SK-N-SH (cell line): ENCODE measurements at regions not wholly inside any gene's neighbourhood (a gene's known extent, or its start where the extent isn't known, plus 50 kb on each side); places are given as distances from the start of the nearest gene placed in this dataset.

Experiments
- CTCF ChIA-PET: fragments of 300-600, 350-600 bp; formaldehyde crosslinking; extraction: SDS; loops from one replicate; lab custom pipeline; 2021; lab: Yijun Ruan, JAX
- POLR2A ChIA-PET: fragments of 350-600 bp; sonication (Branson Sonifier 250); formaldehyde crosslinking; extraction: SDS; loops from one replicate; lab custom pipeline; 2020; ENCODE audit warnings: antibody characterized with exemption, inconsistent platforms; lab: Yijun Ruan, JAX
- DNase-seq: peaks from one replicate; pipeline ENCODE4 v3.0.0; 2012
- H2AFZ ChIP-seq: fragments of 200-600 bp; sonication (generic); 2 replicates; pipeline ENCODE4 v1.8.1; 2016; ENCODE audit warnings: antibody characterized with exemption, mild to moderate bottlenecking, low read depth
- H3F3A ChIP-seq: fragments of 200-600 bp; sonication (generic); replicated peaks from 2 replicates; pipeline ENCODE3; 2016; ENCODE audit warnings: antibody characterized with exemption, mild to moderate bottlenecking; ENCODE audit not compliant: insufficient read depth
- H3K27ac ChIP-seq, 2 experiments: fragments of 200-500 bp in 1 of 2; fragments of 200-600 bp in 1 of 2; sonication (Bioruptor generic) in 1 of 2; sonication (generic), shearing (Covaris generic) in 1 of 2; 2 replicates each; pipeline versions ENCODE4 v1.5.1 to v1.6.1; 2014 to 2016; ENCODE audit warnings: low read depth in 2 of 2, inconsistent platforms in 1 of 2, low read length in 1 of 2, mild to moderate bottlenecking in 1 of 2, mixed read lengths in 1 of 2
- H3K27me3 ChIP-seq: fragments of 200-600 bp; sonication (generic), shearing (Covaris generic); 2 replicates; pipeline ENCODE4 v1.6.1; 2016; ENCODE audit warnings: mixed run types; ENCODE audit not compliant: insufficient read depth
- H3K36me3 ChIP-seq, 2 experiments: fragments of 200-500 bp in 1 of 2; fragments of 200-600 bp in 1 of 2; sonication (Bioruptor generic) in 1 of 2; sonication (generic) in 1 of 2; replicated peaks in 1 of 2; 2 replicates each; pipeline versions ENCODE3 to v1.5.1; 2014 to 2016; ENCODE audit warnings: low read length in 1 of 2, mild to moderate bottlenecking in 1 of 2; ENCODE audit not compliant: insufficient read depth in 2 of 2, control insufficient read depth in 1 of 2
- H3K4me1 ChIP-seq, 2 experiments: fragments of 200-500 bp in 1 of 2; fragments of 200-600 bp in 1 of 2; sonication (Bioruptor generic) in 1 of 2; sonication (generic), shearing (Covaris generic) in 1 of 2; 2 replicates each; pipeline versions ENCODE4 v1.5.1 to v1.6.1; 2014 to 2016; ENCODE audit warnings: low read depth in 1 of 2, low read length in 1 of 2, mixed run types in 1 of 2; ENCODE audit not compliant: insufficient read depth in 2 of 2, control insufficient read depth in 1 of 2
- H3K4me2 ChIP-seq: fragments of 200-600 bp; sonication (generic), shearing (Covaris generic); 2 replicates; pipeline ENCODE4 v1.6.1; 2017; ENCODE audit warnings: mixed run types
- H3K4me3 ChIP-seq, 2 experiments: fragments of 200-500 bp in 1 of 2; fragments of 200-600 bp in 1 of 2; sonication (Bioruptor generic) in 1 of 2; sonication (generic), shearing (Covaris generic) in 1 of 2; 2 replicates each; pipeline versions ENCODE4 v1.5.1 to v1.8.1; 2014 to 2016; ENCODE audit warnings: low read depth in 2 of 2, inconsistent platforms in 1 of 2, low read length in 1 of 2, mild to moderate bottlenecking in 1 of 2, mixed read lengths in 1 of 2, moderate library complexity in 1 of 2
- H3K79me2 ChIP-seq: fragments of 200-600 bp; sonication (generic); 2 replicates; pipeline ENCODE4 v1.8.1; 2017; ENCODE audit warnings: mild to moderate bottlenecking; ENCODE audit not compliant: insufficient read depth
- H3K9ac ChIP-seq: fragments of 200-600 bp; sonication (generic); 2 replicates; pipeline ENCODE4 v1.6.1; 2017; ENCODE audit warnings: mixed run types
- H3K9me2 ChIP-seq: fragments of 200-600 bp; sonication (generic); 2 replicates; pipeline ENCODE4 v1.6.1; 2017; ENCODE audit warnings: mixed run types
- H3K9me3 ChIP-seq: fragments of 200-600 bp; sonication (generic); 2 replicates; pipeline ENCODE4 v1.6.1; 2017; ENCODE audit warnings: mixed run types, mild to moderate bottlenecking, moderate library complexity
- H4K20me1 ChIP-seq: fragments of 200-600 bp; sonication (generic); 2 replicates; pipeline ENCODE4 v1.6.1; 2017; ENCODE audit warnings: mild to moderate bottlenecking, mixed run types; ENCODE audit not compliant: insufficient read depth
- CHD2 ChIP-seq: fragments of 150-350 bp; IDR thresholded peaks from 2 replicates; pipeline ENCODE4 v1.6.1; 2018; ENCODE audit warnings: low read length; ENCODE audit not compliant: partially characterized antibody
- EP300 ChIP-seq, 2 experiments: IDR thresholded peaks; 2 replicates each; pipeline versions ENCODE4 v1.4.0 to v1.6.1; 2012; ENCODE audit warnings: borderline replicate concordance in 1 of 2, low read depth in 1 of 2, low read length in 1 of 2
- EZH2phosphoT487 ChIP-seq: fragments of 200-600 bp; sonication (generic); IDR thresholded peaks from 2 replicates; pipeline ENCODE4 v1.6.1; 2017; ENCODE audit warnings: low read depth, mixed run types, mild to moderate bottlenecking, antibody characterized with exemption, moderate library complexity, borderline replicate concordance
- FOSL2 ChIP-seq: IDR thresholded peaks from 2 replicates; pipeline ENCODE4 v1.4.0; 2012; ENCODE audit warnings: low read depth, mild to moderate bottlenecking, moderate library complexity, borderline replicate concordance
- FOXJ3 ChIP-seq: sonication (generic); formaldehyde crosslinking; IDR thresholded peaks from 2 replicates; pipeline ENCODE4 v1.5.1; 2020; ENCODE audit warnings: mild to moderate bottlenecking, missing genetic modification reagents
- FOXM1 ChIP-seq: IDR thresholded peaks from 2 replicates; pipeline ENCODE4 v1.4.0; 2012; ENCODE audit warnings: low read depth, mild to moderate bottlenecking
- JUND ChIP-seq: IDR thresholded peaks from 2 replicates; pipeline ENCODE4 v1.4.0; 2012
- MAX ChIP-seq: IDR thresholded peaks from 2 replicates; pipeline ENCODE4 v1.4.0; 2012; ENCODE audit warnings: low read depth
- MEF2A ChIP-seq: IDR thresholded peaks from 2 replicates; pipeline ENCODE4 v1.4.0; 2012; ENCODE audit warnings: low read depth, borderline replicate concordance
- MXI1 ChIP-seq: IDR thresholded peaks from 2 replicates; pipeline ENCODE4 v1.6.1; 2012; ENCODE audit warnings: mild to moderate bottlenecking, low read depth, low read length, improper control_type of control experiment
- NFIC ChIP-seq: IDR thresholded peaks from 2 replicates; pipeline ENCODE4 v1.4.0; 2012; ENCODE audit warnings: borderline replicate concordance
- NRF1 ChIP-seq: IDR thresholded peaks from 2 replicates; pipeline ENCODE4 v1.6.1; 2012; ENCODE audit warnings: low read depth, mild to moderate bottlenecking, low read length
- POLR2AphosphoS5 ChIP-seq: IDR thresholded peaks from 2 replicates; pipeline ENCODE4 v1.6.1; 2012; ENCODE audit warnings: low read depth, low read length
- RXRA ChIP-seq: IDR thresholded peaks from 2 replicates; pipeline ENCODE4 v1.4.0; 2012; ENCODE audit warnings: low read depth, mild to moderate bottlenecking, borderline replicate concordance
- TAF1 ChIP-seq: IDR thresholded peaks from 2 replicates; pipeline ENCODE4 v1.6.1; 2012; ENCODE audit warnings: low read depth, mild to moderate bottlenecking, low read length, moderate library complexity, borderline replicate concordance
- TCF12 ChIP-seq: IDR thresholded peaks from 2 replicates; pipeline ENCODE4 v1.4.0; 2012
- TEAD4 ChIP-seq: IDR thresholded peaks from 2 replicates; pipeline ENCODE4 v1.4.0; 2012; ENCODE audit warnings: mild to moderate bottlenecking, borderline replicate concordance; ENCODE audit not compliant: insufficient read depth
- USF2 ChIP-seq: fragments of 150-350 bp; IDR thresholded peaks from 2 replicates; pipeline ENCODE4 v1.6.1; 2017; ENCODE audit warnings: antibody characterized with exemption, low read length, low read depth, borderline replicate concordance
- YY1 ChIP-seq: IDR thresholded peaks from 2 replicates; pipeline ENCODE4 v1.4.0; 2012; ENCODE audit warnings: low read depth, mild to moderate bottlenecking
- ZBTB33 ChIP-seq: IDR thresholded peaks from 2 replicates; pipeline ENCODE4 v1.4.0; 2012; ENCODE audit warnings: low read depth, borderline replicate concordance
- WGBS: methylation state at CpG from one replicate; pipeline ENCODE4 v1.1.6; 2017; ENCODE audit warnings: low lambda C conversion rate; 5-methylcytosine and 5-hydroxymethylcytosine counted together
- TF ChIP-seq, protein P1 (sequence below): IDR thresholded peaks from 2 replicates; pipeline ENCODE4; 2012

- Histone ChIP-seq H3K4me2 (no peak overlapping the region; the same call in 1 of the 2 replicates), H4K20me1 (no peaks in the 10 kb centered on the region), H3K9ac (no peak overlapping the region), H3K4me1 (no peaks in the 10 kb centered on the region; a peak in 1 of 4 replicates), H3K79me2 (no peaks in the 10 kb centered on the region), H3K27me3 (no peaks in the 10 kb centered on the region), H2AFZ (peak overlapping the region; percentile 40; the same call in 1 of the 2 replicates), H3F3A (peaks cover 7% of the 10 kb centered on the region), H3K27ac (peak overlapping the region in 1 of 2 experiments; percentile 69; a peak in 3 of 4 replicates)
- POLR2A ChIA-PET = no interaction called here
- 34% methylated on average over 3 of the region's 3 CpGs for WGBS
- CTCF ChIA-PET = no interaction called here
- DNase-seq = no peak
- TF ChIP-seq RXRA (no peak), FOSL2 (0 out of 2 replicates have a peak, but pooled peaks have one; percentile 9), EZH2phosphoT487 (no peak), MEF2A (no peak), MAX (no peak), NFIC (peak; percentile 26; the same call in 1 of the 2 replicates), ZBTB33 (no peak), USF2 (no peak), MXI1 (no peak), EP300 (IDR thresholded peaks at IDR 0.05; ENCODE audit: borderline replicate concordance in 1 of 2, low read depth in 1 of 2, low read length in 1 of 2) (no peak; a peak in 1 of 4 replicates), FOXM1 (no peak), TCF12 (peak; percentile 72), YY1 (no peak)
- TF ChIP-seq, protein P1, sequence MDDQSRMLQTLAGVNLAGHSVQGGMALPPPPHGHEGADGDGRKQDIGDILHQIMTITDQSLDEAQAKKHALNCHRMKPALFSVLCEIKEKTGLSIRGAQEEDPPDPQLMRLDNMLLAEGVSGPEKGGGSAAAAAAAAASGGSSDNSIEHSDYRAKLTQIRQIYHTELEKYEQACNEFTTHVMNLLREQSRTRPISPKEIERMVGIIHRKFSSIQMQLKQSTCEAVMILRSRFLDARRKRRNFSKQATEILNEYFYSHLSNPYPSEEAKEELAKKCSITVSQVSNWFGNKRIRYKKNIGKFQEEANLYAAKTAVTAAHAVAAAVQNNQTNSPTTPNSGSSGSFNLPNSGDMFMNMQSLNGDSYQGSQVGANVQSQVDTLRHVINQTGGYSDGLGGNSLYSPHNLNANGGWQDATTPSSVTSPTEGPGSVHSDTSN = peak; percentile 27; the same call in 1 of the 2 replicates
- TF ChIP-seq, all 33 proteins: peak for 4
- no peaks in the 10 kb centered on the region for H3K36me3 ChIP-seq
- no peak overlapping the region for H3K4me3 ChIP-seq
- H3K9me3 ChIP-seq = no peaks in the 10 kb centered on the region
- no peaks in the 10 kb centered on the region for H3K9me2 ChIP-seq
Measured at GRCh38 chr4:138445098-138445497, 202.9 kb upstream of the SLC7A11 start.

DNA sequence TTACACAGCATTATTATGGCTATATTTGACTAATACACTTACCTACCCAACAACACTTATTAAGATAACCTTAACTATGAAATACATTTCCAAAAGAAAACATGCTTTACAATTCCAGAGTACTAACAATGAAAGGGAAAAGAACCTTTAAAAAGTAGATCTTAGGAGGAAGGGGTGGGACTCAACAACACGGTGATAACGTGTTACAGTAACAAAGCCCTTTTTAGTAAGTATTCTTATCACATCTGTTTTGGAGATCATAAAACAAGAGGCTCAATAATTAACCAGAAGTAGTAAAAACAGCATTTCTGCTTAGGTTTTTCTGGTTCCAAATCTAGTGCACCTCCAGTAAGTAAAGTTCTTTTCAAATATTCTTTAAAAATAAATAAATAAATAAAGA is 202.1 kb upstream of the SLC7A11 start:
- no peak overlapping the region for H3K9ac ChIP-seq
- no peaks in the 10 kb centered on the region for H3K9me3 ChIP-seq
- H3F3A ChIP-seq = peaks cover 15% of the 10 kb centered on the region
- H3K36me3 ChIP-seq = no peaks in the 10 kb centered on the region
- CTCF ChIA-PET = no interaction called here
- H3K27ac ChIP-seq = peak overlapping the region in 1 of 2 experiments; percentile 69; a peak in 1 of 4 replicates
- no peak overlapping the region for H2AFZ ChIP-seq
- H3K4me1 ChIP-seq = peaks cover 0 to 7% of the 10 kb centered on the region in 2 experiments; a peak in 1 of 4 replicates
- H4K20me1 ChIP-seq = no peaks in the 10 kb centered on the region
- no peaks in the 10 kb centered on the region for H3K9me2 ChIP-seq
- no peaks in the 10 kb centered on the region for H3K79me2 ChIP-seq
- WGBS = 100% methylated on average over 2 of the region's 2 CpGs
- no peak overlapping the region for H3K4me3 ChIP-seq
- POLR2A ChIA-PET = no interaction called here
- no peak for DNase-seq
- H3K27me3 ChIP-seq = no peaks in the 10 kb centered on the region
- H3K4me2 ChIP-seq = no peak overlapping the region
- no peak for TF ChIP-seq FOSL2
- no peak for TF ChIP-seq CHD2
- TF ChIP-seq FOXJ3 (CRISPR knock-in tag) = no peak
- TF ChIP-seq MAX = no peak
- no peak for TF ChIP-seq JUND
- TF ChIP-seq TEAD4 = no peak
- no peak for TF ChIP-seq POLR2AphosphoS5
- TF ChIP-seq NRF1 = no peak
- no peak for TF ChIP-seq NFIC
- TF ChIP-seq TAF1 = no peak
- TF ChIP-seq USF2 = no peak
- TF ChIP-seq EP300 (IDR thresholded peaks at IDR 0.05; ENCODE audit: borderline replicate concordance in 1 of 2, low read depth in 1 of 2, low read length in 1 of 2) = no peak
- no peak for TF ChIP-seq FOXM1
